H1 (cell line): ENCODE measurements at regions not wholly inside any gene's neighbourhood (a gene's known extent, or its start where the extent isn't known, plus 50 kb on each side); places are given as distances from the start of the nearest gene placed in this dataset.

Experiments
- CTCF ChIA-PET: fragments of 300-600 bp; sonication (Branson Sonifier 250); formaldehyde crosslinking; loops from one replicate; lab custom pipeline; 2021; ENCODE audit not compliant: partially characterized antibody; lab: Charles Lee
- POLR2A ChIA-PET: fragments of 300-600 bp; sonication (Branson Sonifier 250); formaldehyde crosslinking; loops from one replicate; lab custom pipeline; 2021; ENCODE audit warnings: inconsistent platforms; ENCODE audit not compliant: partially characterized antibody; lab: Charles Lee
- DNase-seq, 2 experiments: peaks; one replicate each; pipeline versions ENCODE4 v3.0.0 to v3.0.0-alpha.2; 2010 to 2022; ENCODE audit warnings: low spot score in 2 of 2, low read depth in 1 of 2, mixed read lengths in 1 of 2
- FAIRE-seq: peaks from 2 replicates; lab custom pipeline; 2011; peaks lifted over from hg19 to GRCh38; lab: Jason Lieb, UNC
- H2AFZ ChIP-seq: 2 replicates; pipeline ENCODE4 v1.8.1; 2012; ENCODE audit warnings: low read length, inconsistent platforms
- H2AK5ac ChIP-seq: 2 replicates; pipeline ENCODE4 v1.6.1; 2013; ENCODE audit warnings: low read depth, low read length
- H2BK120ac ChIP-seq: replicated peaks from 2 replicates; pipeline ENCODE3; 2013; ENCODE audit warnings: low read depth, low read length, inconsistent platforms
- H2BK12ac ChIP-seq: 2 replicates; pipeline ENCODE4 v1.6.1; 2013; ENCODE audit warnings: low read depth, low read length
- H2BK15ac ChIP-seq: 2 replicates; pipeline ENCODE4 v1.6.1; 2013; ENCODE audit warnings: low read length
- H2BK20ac ChIP-seq: 2 replicates; pipeline ENCODE4 v1.6.1; 2013; ENCODE audit warnings: low read length
- H2BK5ac ChIP-seq: 2 replicates; pipeline ENCODE4 v1.6.1; 2013; ENCODE audit warnings: low read depth, low read length
- H3K14ac ChIP-seq: 2 replicates; pipeline ENCODE4 v1.6.1; 2013; ENCODE audit warnings: inconsistent platforms; ENCODE audit not compliant: insufficient read length
- H3K18ac ChIP-seq: 2 replicates; pipeline ENCODE4 v1.6.1; 2013; ENCODE audit warnings: low read length; ENCODE audit errors: extremely low read depth
- H3K23ac ChIP-seq: 2 replicates; pipeline ENCODE4 v1.6.1; 2013; ENCODE audit warnings: inconsistent platforms; ENCODE audit not compliant: insufficient read length
- H3K23me2 ChIP-seq: 2 replicates; pipeline ENCODE4 v1.6.1; 2013; ENCODE audit warnings: low read depth, low read length
- H3K27ac ChIP-seq: 2 replicates; pipeline ENCODE4 v1.6.1; 2011; ENCODE audit warnings: low read depth, low read length, inconsistent platforms
- H3K27me3 ChIP-seq, 4 experiments: replicated peaks in 1 of 4; 1 replicate in 1 of 4; 2 replicates in 3 of 4; pipeline versions ENCODE4 v1.6.1 to v1.8.1; 2011 to 2013; ENCODE audit warnings: low read length in 3 of 4, mild to moderate bottlenecking in 3 of 4, inconsistent platforms in 2 of 4, mixed read lengths in 2 of 4, moderate library complexity in 1 of 4; ENCODE audit not compliant: control insufficient read depth in 3 of 4, insufficient read depth in 3 of 4; ENCODE audit errors: extremely low read depth in 1 of 4
- H3K36me3 ChIP-seq, 4 experiments: 2 replicates each; pipeline versions ENCODE4 v1.6.1 to v1.8.1; 2011 to 2013; ENCODE audit warnings: mild to moderate bottlenecking in 4 of 4, low read length in 3 of 4, moderate library complexity in 2 of 4, control low read depth in 1 of 4, inconsistent platforms in 1 of 4; ENCODE audit not compliant: insufficient read depth in 4 of 4, control insufficient read depth in 2 of 4
- H3K4ac ChIP-seq: replicated peaks from 2 replicates; pipeline ENCODE3; 2013; ENCODE audit warnings: low read length, low read depth, mixed read lengths, inconsistent platforms; ENCODE audit not compliant: insufficient read length
- H3K4me1 ChIP-seq, 4 experiments: replicated peaks in 1 of 4; 1 replicate in 1 of 4; 2 replicates in 3 of 4; pipeline versions ENCODE4 v1.6.1 to v1.8.1; 2011 to 2013; ENCODE audit warnings: low read length in 3 of 4, inconsistent platforms in 2 of 4, mixed read lengths in 1 of 4; ENCODE audit not compliant: insufficient read depth in 4 of 4, control insufficient read depth in 3 of 4
- H3K4me2 ChIP-seq, 2 experiments: 2 replicates each; pipeline versions ENCODE4 v1.6.1 to v1.8.1; 2011 to 2013; ENCODE audit warnings: low read depth in 2 of 2, low read length in 2 of 2, control low read depth in 1 of 2, inconsistent platforms in 1 of 2, mild to moderate bottlenecking in 1 of 2; ENCODE audit not compliant: insufficient read depth in 1 of 2
- H3K4me3 ChIP-seq, 4 experiments: fragments of 200-600, 300-600 bp in 1 of 4; sonication (generic), shearing (Covaris generic), sonication (Bioruptor Twin) in 1 of 4; 2 replicates each; pipeline versions ENCODE4 v1.5.1 to v1.8.1; 2011 to 2016; ENCODE audit warnings: low read length in 4 of 4, low read depth in 3 of 4, control low read depth in 2 of 4, inconsistent platforms in 2 of 4, mild to moderate bottlenecking in 2 of 4, mixed read lengths in 1 of 4, moderate library complexity in 1 of 4; ENCODE audit not compliant: insufficient read depth in 2 of 4; ENCODE audit errors: extremely low read depth in 1 of 4
- H3K56ac ChIP-seq: replicated peaks from 2 replicates; pipeline ENCODE3; 2013; ENCODE audit warnings: low read depth, mild to moderate bottlenecking, mixed read lengths, low read length, inconsistent platforms; ENCODE audit not compliant: insufficient read length
- H3K79me1 ChIP-seq: 2 replicates; pipeline ENCODE4 v1.6.1; 2013; ENCODE audit warnings: low read depth, low read length, control low read depth
- H3K79me2 ChIP-seq, 2 experiments: 2 replicates each; pipeline versions ENCODE4 v1.6.1 to v1.8.1; 2012 to 2013; ENCODE audit warnings: low read length in 2 of 2, mild to moderate bottlenecking in 2 of 2, inconsistent platforms in 1 of 2; ENCODE audit not compliant: insufficient read depth in 2 of 2, control insufficient read depth in 1 of 2
- H3K9ac ChIP-seq, 4 experiments: replicated peaks in 1 of 4; 1 replicate in 1 of 4; 2 replicates in 3 of 4; pipeline versions ENCODE4 v1.6.1 to v1.8.1; 2011 to 2013; ENCODE audit warnings: low read depth in 3 of 4, low read length in 3 of 4, control low read depth in 2 of 4, mild to moderate bottlenecking in 2 of 4, moderate library complexity in 2 of 4, inconsistent platforms in 1 of 4; ENCODE audit errors: extremely low read depth in 1 of 4
- H3K9me3 ChIP-seq, 2 experiments: 2 replicates each; pipeline versions ENCODE4 v1.6.1 to v1.8.1; 2012 to 2013; ENCODE audit warnings: mild to moderate bottlenecking in 2 of 2, moderate library complexity in 2 of 2, control low read depth in 1 of 2, inconsistent platforms in 1 of 2, low read depth in 1 of 2, low read length in 1 of 2, mixed read lengths in 1 of 2; ENCODE audit not compliant: insufficient read depth in 2 of 2
- H4K20me1 ChIP-seq, 2 experiments: replicated peaks in 1 of 2; 2 replicates each; pipeline versions ENCODE3 to v1.8.1; 2011 to 2013; ENCODE audit warnings: inconsistent platforms in 2 of 2, low read length in 2 of 2, mild to moderate bottlenecking in 1 of 2; ENCODE audit not compliant: insufficient read depth in 2 of 2, control insufficient read depth in 1 of 2
- H4K5ac ChIP-seq: 2 replicates; pipeline ENCODE4 v1.6.1; 2013; ENCODE audit warnings: low read length, low read depth, mixed read lengths, inconsistent platforms; ENCODE audit not compliant: insufficient read length
- H4K8ac ChIP-seq: 2 replicates; pipeline ENCODE4 v1.8.0; 2013; ENCODE audit warnings: mild to moderate bottlenecking, moderate library complexity, low read length, inconsistent platforms; ENCODE audit not compliant: insufficient read depth; ENCODE audit errors: extremely low read depth
- H4K91ac ChIP-seq: replicated peaks from 2 replicates; pipeline ENCODE3; 2013; ENCODE audit warnings: low read length, mixed read lengths, inconsistent platforms; ENCODE audit not compliant: insufficient read length
- ASH2L ChIP-seq: fragments of 200-600, 300-600 bp; sonication (generic); IDR thresholded peaks from one replicate; pipeline ENCODE4 v1.7.1; 2017; ENCODE audit warnings: low read length
- CREB1 ChIP-seq: IDR thresholded peaks from 2 replicates; pipeline ENCODE4 v1.6.1; 2012; ENCODE audit warnings: inconsistent platforms
- CTBP2 ChIP-seq: IDR thresholded peaks from 2 replicates; pipeline ENCODE4 v1.7.0; 2011; ENCODE audit warnings: borderline replicate concordance, mild to moderate bottlenecking, moderate library complexity, mixed read lengths, low read length; ENCODE audit not compliant: insufficient read depth, insufficient read length
- JUND ChIP-seq: IDR thresholded peaks from 2 replicates; pipeline ENCODE4 v1.6.1; 2011; ENCODE audit warnings: mild to moderate bottlenecking, improper control_type of control experiment, low read length
- KDM1A ChIP-seq: fragments of 200-600, 300-600 bp; sonication (generic); IDR thresholded peaks from 2 replicates; pipeline ENCODE4 v1.7.1; 2016; ENCODE audit warnings: mild to moderate bottlenecking, low read length, borderline replicate concordance
- SP2 ChIP-seq: IDR thresholded peaks from 2 replicates; pipeline ENCODE4 v1.6.1; 2012; ENCODE audit warnings: mild to moderate bottlenecking, low read length, inconsistent platforms
- TAF1 ChIP-seq: IDR thresholded peaks from 2 replicates; pipeline ENCODE4 v1.6.1; 2011; ENCODE audit warnings: mild to moderate bottlenecking, low read depth, low read length
- WGBS, 2 experiments: shearing (Covaris generic) in 1 of 2; methylation state at CpG; one replicate each; pipeline versions ENCODE4 v1.1.6 to v1.1.7; 2013 to 2015; ENCODE audit warnings: low lambda C conversion rate in 2 of 2, mixed read lengths in 2 of 2, inconsistent platforms in 1 of 2, low coverage in 1 of 2, missing lambda C conversion rate in 1 of 2; ENCODE audit not compliant: insufficient replicate concordance in 2 of 2, insufficient coverage in 1 of 2, insufficient read length in 1 of 2; ENCODE audit errors: extremely low coverage in 1 of 2, missing lambda C conversion rate in 1 of 2; 5-methylcytosine and 5-hydroxymethylcytosine counted together

GRCh38 chr9:90724880-90725279 lies 76.7 kb upstream of the SYK start:
- no peak overlapping the region for H2AK5ac ChIP-seq
- H3K4me2 ChIP-seq: no peak overlapping the region
- H3K4me1 ChIP-seq: no peaks in the 10 kb centered on the region
- H3K14ac ChIP-seq: no peak overlapping the region
- H2BK120ac ChIP-seq: no peak overlapping the region
- no peaks in the 10 kb centered on the region for H3K79me2 ChIP-seq
- H3K27ac ChIP-seq: no peak overlapping the region
- no peak overlapping the region for H3K18ac ChIP-seq
- no peak overlapping the region for H3K9ac ChIP-seq
- no peak overlapping the region for H2BK15ac ChIP-seq
- H3K79me1 ChIP-seq: no peaks in the 10 kb centered on the region
- H4K91ac ChIP-seq: no peak overlapping the region
- H2BK5ac ChIP-seq: no peak overlapping the region
- H2AFZ ChIP-seq: no peak overlapping the region
- no peak overlapping the region for H2BK20ac ChIP-seq
- no peak overlapping the region for H3K56ac ChIP-seq
- 91% methylated on average over 6 of the region's 7 CpGs; no CpG with 5 or more reads in 1 of the 2 experiments for WGBS, 2 experiments
- H2BK12ac ChIP-seq: no peak overlapping the region
- ChIA-PET CTCF (interaction anchor here (1.3 to 2.0 kb wide), 4 partner anchors 16 to 291 kb away, joined by 3 to 8 read pairs (median 3); no protein-coding TSS in a partner anchor), POLR2A (no interaction called here)
- H3K4me3 ChIP-seq: no peak overlapping the region
- no peak overlapping the region for H4K8ac ChIP-seq
- H3K36me3 ChIP-seq: no peaks in the 10 kb centered on the region
- H3K23ac ChIP-seq: no peak overlapping the region
- no peak for DNase-seq
- H3K27me3 ChIP-seq: no peaks in the 10 kb centered on the region
- no peak overlapping the region for H3K4ac ChIP-seq
- no peak overlapping the region for H4K5ac ChIP-seq
- no peaks in the 10 kb centered on the region for H3K9me3 ChIP-seq
- FAIRE-seq: no peak
- no peaks in the 10 kb centered on the region for H3K23me2 ChIP-seq
- no peaks in the 10 kb centered on the region for H4K20me1 ChIP-seq
- TF ChIP-seq SP2: no peak
- no peak for TF ChIP-seq TAF1
- TF ChIP-seq CTBP2: no peak
- no peak for TF ChIP-seq KDM1A
- no peak for TF ChIP-seq ASH2L
- no peak for TF ChIP-seq CREB1
- no peak for TF ChIP-seq JUND
